ENCODE measurements at regions not wholly inside any gene's neighbourhood (a gene's known extent, or its start where the extent isn't known, plus 50 kb on each side); places are given as distances from the start of the nearest gene placed in this dataset.

DNA sequence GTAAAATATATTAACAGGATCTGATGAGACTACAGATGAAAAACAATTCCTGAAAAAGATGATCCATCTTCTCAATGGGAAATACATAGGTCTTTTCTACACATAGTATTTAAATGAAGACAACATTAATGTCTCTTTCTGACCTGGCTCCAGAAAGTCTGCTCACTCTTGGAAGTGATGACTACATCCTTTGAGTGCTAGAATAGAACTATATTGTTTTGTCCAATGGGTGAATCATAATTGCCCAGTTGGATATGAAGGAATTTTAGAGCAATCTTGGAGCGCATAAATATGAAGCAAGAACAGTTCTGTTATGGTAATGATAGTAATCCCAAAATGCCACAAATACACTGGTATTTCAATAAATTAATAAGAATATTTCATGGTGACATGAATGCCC, 322.1 kb downstream of the DEPDC1B start:
- TF ChIP-seq EP300 (IDR thresholded peaks at IDR 0.05) (no peak), POLR2A (IDR thresholded peaks at IDR 0.05) (no peak)
- TF ChIP-seq, protein P1, sequence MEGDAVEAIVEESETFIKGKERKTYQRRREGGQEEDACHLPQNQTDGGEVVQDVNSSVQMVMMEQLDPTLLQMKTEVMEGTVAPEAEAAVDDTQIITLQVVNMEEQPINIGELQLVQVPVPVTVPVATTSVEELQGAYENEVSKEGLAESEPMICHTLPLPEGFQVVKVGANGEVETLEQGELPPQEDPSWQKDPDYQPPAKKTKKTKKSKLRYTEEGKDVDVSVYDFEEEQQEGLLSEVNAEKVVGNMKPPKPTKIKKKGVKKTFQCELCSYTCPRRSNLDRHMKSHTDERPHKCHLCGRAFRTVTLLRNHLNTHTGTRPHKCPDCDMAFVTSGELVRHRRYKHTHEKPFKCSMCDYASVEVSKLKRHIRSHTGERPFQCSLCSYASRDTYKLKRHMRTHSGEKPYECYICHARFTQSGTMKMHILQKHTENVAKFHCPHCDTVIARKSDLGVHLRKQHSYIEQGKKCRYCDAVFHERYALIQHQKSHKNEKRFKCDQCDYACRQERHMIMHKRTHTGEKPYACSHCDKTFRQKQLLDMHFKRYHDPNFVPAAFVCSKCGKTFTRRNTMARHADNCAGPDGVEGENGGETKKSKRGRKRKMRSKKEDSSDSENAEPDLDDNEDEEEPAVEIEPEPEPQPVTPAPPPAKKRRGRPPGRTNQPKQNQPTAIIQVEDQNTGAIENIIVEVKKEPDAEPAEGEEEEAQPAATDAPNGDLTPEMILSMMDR (IDR thresholded peaks at IDR 0.05): no peak
